ENCODE measurements at regions not wholly inside any gene's neighbourhood (a gene's known extent, or its start where the extent isn't known, plus 50 kb on each side); places are given as distances from the start of the nearest gene placed in this dataset.

GRCh38 chr2:235278771-235279355 is 215.0 kb upstream of the AGAP1 start:
- TF ChIP-seq CTCF (conservative IDR thresholded peaks at IDR 0.05 in 1 of 2, IDR thresholded peaks at IDR 0.05 in 1 of 2; ENCODE audit: extremely low read depth in 1 of 2, insufficient read depth in 1 of 2, low read depth in 1 of 2, low read length in 2 of 2) (no peak), EZH2 (IDR thresholded peaks at IDR 0.05; ENCODE audit: borderline replicate concordance, low read length) (no peak)
